Right lobe of liver (tissue), 4 donors: ENCODE measurements at regions not wholly inside any gene's neighbourhood (a gene's known extent, or its start where the extent isn't known, plus 50 kb on each side); places are given as distances from the start of the nearest gene placed in this dataset.

Source experiments
- POLR2A ChIP-seq: fragments of 450-650 bp; IDR thresholded peaks from one replicate; pipeline ENCODE4 v1.6.1; 2017; ENCODE audit warnings: antibody characterized with exemption, mild to moderate bottlenecking
- TF ChIP-seq, protein P1 (sequence below), 4 donors: fragments of 200-600 bp in 3 of 4; fragments of 450-650 bp in 1 of 4; IDR thresholded peaks; one replicate each; pipeline versions ENCODE4 v1.5.1 to v1.8.0; 2016 to 2022; ENCODE audit warnings: antibody characterized with exemption in 4 of 4, mild to moderate bottlenecking in 2 of 4
- donor health status: DM: no; HTN: no; CAD: no.
- donor health status: DM: no; HTN: no; CAD: no.
- donor health status: DM: no; HTN: yes; CAD: no.

DNA sequence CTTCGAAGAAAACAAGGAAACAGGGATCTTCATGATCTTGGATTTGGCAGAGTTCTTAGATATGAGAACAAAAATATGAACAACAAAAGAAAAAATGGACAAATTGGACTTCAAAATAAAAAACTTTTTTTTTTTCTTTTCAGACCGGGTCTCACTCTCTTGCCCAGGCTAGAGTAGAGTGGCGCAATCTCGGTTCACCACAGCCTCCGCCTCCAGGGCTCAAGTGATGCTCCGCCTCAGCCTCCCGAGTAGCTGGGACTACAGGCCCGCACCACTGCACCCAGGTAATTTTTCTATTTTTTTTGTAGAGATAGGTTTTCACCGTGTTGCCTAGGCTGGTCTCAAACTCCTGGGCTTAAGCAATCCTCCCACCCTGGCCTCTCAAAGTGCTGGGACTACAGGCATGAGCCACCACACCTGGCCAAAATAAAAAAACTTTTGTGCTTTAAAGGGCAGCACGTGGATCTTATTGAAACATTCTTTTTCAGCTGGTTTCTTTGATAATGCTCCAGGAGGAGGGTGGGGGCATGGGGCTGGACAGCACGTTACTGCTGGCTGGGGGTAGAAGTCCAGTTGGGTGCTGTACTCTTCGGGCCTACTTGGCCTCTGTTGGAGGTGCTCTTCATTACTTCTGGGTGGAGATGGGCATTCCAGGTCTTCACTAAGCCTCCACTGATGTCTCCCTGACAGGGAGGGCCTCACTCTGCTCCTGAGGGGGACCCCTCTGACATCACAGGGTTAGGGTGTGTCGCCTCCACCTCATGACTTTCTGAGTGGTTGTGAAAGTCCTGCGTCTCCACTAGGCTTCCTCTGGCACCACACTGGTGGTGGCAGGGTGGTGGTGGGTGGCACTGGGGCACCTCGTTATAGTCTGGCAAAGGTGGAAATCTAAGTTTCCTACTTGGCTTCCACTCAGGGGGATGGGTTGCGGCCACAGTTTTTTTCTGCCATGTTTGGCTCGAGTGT, 150.5 kb upstream of the XPO1 start:
- TF ChIP-seq, protein P1, sequence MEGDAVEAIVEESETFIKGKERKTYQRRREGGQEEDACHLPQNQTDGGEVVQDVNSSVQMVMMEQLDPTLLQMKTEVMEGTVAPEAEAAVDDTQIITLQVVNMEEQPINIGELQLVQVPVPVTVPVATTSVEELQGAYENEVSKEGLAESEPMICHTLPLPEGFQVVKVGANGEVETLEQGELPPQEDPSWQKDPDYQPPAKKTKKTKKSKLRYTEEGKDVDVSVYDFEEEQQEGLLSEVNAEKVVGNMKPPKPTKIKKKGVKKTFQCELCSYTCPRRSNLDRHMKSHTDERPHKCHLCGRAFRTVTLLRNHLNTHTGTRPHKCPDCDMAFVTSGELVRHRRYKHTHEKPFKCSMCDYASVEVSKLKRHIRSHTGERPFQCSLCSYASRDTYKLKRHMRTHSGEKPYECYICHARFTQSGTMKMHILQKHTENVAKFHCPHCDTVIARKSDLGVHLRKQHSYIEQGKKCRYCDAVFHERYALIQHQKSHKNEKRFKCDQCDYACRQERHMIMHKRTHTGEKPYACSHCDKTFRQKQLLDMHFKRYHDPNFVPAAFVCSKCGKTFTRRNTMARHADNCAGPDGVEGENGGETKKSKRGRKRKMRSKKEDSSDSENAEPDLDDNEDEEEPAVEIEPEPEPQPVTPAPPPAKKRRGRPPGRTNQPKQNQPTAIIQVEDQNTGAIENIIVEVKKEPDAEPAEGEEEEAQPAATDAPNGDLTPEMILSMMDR (IDR thresholded peaks at IDR 0.05) = no peak
- TF ChIP-seq POLR2A = no peak
